ENCODE measurements at regions not wholly inside any gene's neighbourhood (a gene's known extent, or its start where the extent isn't known, plus 50 kb on each side); places are given as distances from the start of the nearest gene placed in this dataset.

- Histone ChIP-seq H2AFZ (no peak overlapping the region), H3K27me3 (ENCODE audit: control insufficient read depth, insufficient read depth, low read length) (no peaks in the 10 kb centered on the region), H3K9ac (no peak overlapping the region), H3K27ac (no peak overlapping the region), H3K4me3 (ENCODE audit: low read depth, low read length) (no peak overlapping the region), H3K4me1 (no peaks in the 10 kb centered on the region), H3K36me3 (ENCODE audit: control insufficient read depth, insufficient read depth, low read length) (no peaks in the 10 kb centered on the region), H3K79me2 (no peaks in the 10 kb centered on the region), H3K4me2 (ENCODE audit: low read length) (no peak overlapping the region), H3K9me3 (ENCODE audit: control insufficient read depth, low read length) (no peaks in the 10 kb centered on the region)
- no peak for TF ChIP-seq CTCF (IDR thresholded peaks at IDR 0.05)
Measured at GRCh38 chr11:21817696-21818095, 375.2 kb upstream of the ANO5 start.

- H3K4me2 ChIP-seq (ENCODE audit: low read length), result no peak overlapping the region
- no peaks in the 10 kb centered on the region for H3K9me3 ChIP-seq (ENCODE audit: control insufficient read depth, low read length)
- H3K27me3 ChIP-seq (ENCODE audit: control insufficient read depth, insufficient read depth, low read length), result no peaks in the 10 kb centered on the region
- no peaks in the 10 kb centered on the region for H3K79me2 ChIP-seq
- no peak overlapping the region for H3K27ac ChIP-seq
- H3K4me1 ChIP-seq, result no peaks in the 10 kb centered on the region
- H3K4me3 ChIP-seq (ENCODE audit: low read depth, low read length), result no peak overlapping the region
- TF ChIP-seq CTCF (IDR thresholded peaks at IDR 0.05), result no peak
- no peak overlapping the region for H3K9ac ChIP-seq
- no peak overlapping the region for H2AFZ ChIP-seq
- no peaks in the 10 kb centered on the region for H3K36me3 ChIP-seq (ENCODE audit: control insufficient read depth, insufficient read depth, low read length)
Measured at GRCh38 chr11:21820176-21820575, 372.7 kb upstream of the ANO5 start.

GRCh38 chr11:21825127-21825526 lies 367.8 kb upstream of the ANO5 start:
- H3K9me3 ChIP-seq (ENCODE audit: control insufficient read depth, low read length), result no peaks in the 10 kb centered on the region
- H3K9ac ChIP-seq, result no peak overlapping the region
- no peak overlapping the region for H2AFZ ChIP-seq
- H3K27me3 ChIP-seq (ENCODE audit: control insufficient read depth, insufficient read depth, low read length), result no peaks in the 10 kb centered on the region
- no peaks in the 10 kb centered on the region for H3K36me3 ChIP-seq (ENCODE audit: control insufficient read depth, insufficient read depth, low read length)
- H3K79me2 ChIP-seq, result no peaks in the 10 kb centered on the region
- TF ChIP-seq CTCF (IDR thresholded peaks at IDR 0.05), result no peak
- H3K4me3 ChIP-seq (ENCODE audit: low read depth, low read length), result no peak overlapping the region
- H3K4me2 ChIP-seq (ENCODE audit: low read length), result no peak overlapping the region
- H3K27ac ChIP-seq, result no peak overlapping the region
- H3K4me1 ChIP-seq, result no peaks in the 10 kb centered on the region

- Histone ChIP-seq H3K4me2 (ENCODE audit: low read length) (no peak overlapping the region), H3K27me3 (ENCODE audit: control insufficient read depth, insufficient read depth, low read length) (no peaks in the 10 kb centered on the region), H3K27ac (no peak overlapping the region), H3K36me3 (ENCODE audit: control insufficient read depth, insufficient read depth, low read length) (no peaks in the 10 kb centered on the region), H3K9me3 (ENCODE audit: control insufficient read depth, low read length) (no peaks in the 10 kb centered on the region), H3K9ac (no peak overlapping the region), H2AFZ (no peak overlapping the region), H3K79me2 (no peaks in the 10 kb centered on the region), H3K4me1 (no peaks in the 10 kb centered on the region), H3K4me3 (ENCODE audit: low read depth, low read length) (no peak overlapping the region)
- no peak for TF ChIP-seq CTCF (IDR thresholded peaks at IDR 0.05)
Measured at GRCh38 chr11:21838427-21838826, 354.5 kb upstream of the ANO5 start.

GRCh38 chr11:21839796-21840195 lies 353.1 kb upstream of the ANO5 start:
- TF ChIP-seq CTCF (IDR thresholded peaks at IDR 0.05), result no peak
- H3K27ac ChIP-seq, result no peak overlapping the region
- H3K4me2 ChIP-seq (ENCODE audit: low read length), result no peak overlapping the region
- no peak overlapping the region for H3K4me3 ChIP-seq (ENCODE audit: low read depth, low read length)
- H3K9ac ChIP-seq, result no peak overlapping the region
- no peaks in the 10 kb centered on the region for H3K27me3 ChIP-seq (ENCODE audit: control insufficient read depth, insufficient read depth, low read length)
- H2AFZ ChIP-seq, result no peak overlapping the region
- H3K36me3 ChIP-seq (ENCODE audit: control insufficient read depth, insufficient read depth, low read length), result no peaks in the 10 kb centered on the region
- H3K79me2 ChIP-seq, result no peaks in the 10 kb centered on the region
- no peaks in the 10 kb centered on the region for H3K9me3 ChIP-seq (ENCODE audit: control insufficient read depth, low read length)
- no peaks in the 10 kb centered on the region for H3K4me1 ChIP-seq
